H1 (cell line): ENCODE measurements at regions not wholly inside any gene's neighbourhood (a gene's known extent, or its start where the extent isn't known, plus 50 kb on each side); places are given as distances from the start of the nearest gene placed in this dataset.

ENCODE experiments used
- EP300 ChIP-seq, 2 experiments: IDR thresholded peaks; 1 replicate in 1 of 2; 2 replicates in 1 of 2; pipeline ENCODE4 v1.6.1; 2011 to 2012; ENCODE audit warnings: low read depth in 2 of 2, low read length in 2 of 2, mild to moderate bottlenecking in 2 of 2, borderline replicate concordance in 1 of 2, inconsistent platforms in 1 of 2, moderate library complexity in 1 of 2
- KDM1A ChIP-seq: fragments of 200-600, 300-600 bp; sonication (generic); IDR thresholded peaks from 2 replicates; pipeline ENCODE4 v1.7.1; 2016; ENCODE audit warnings: mild to moderate bottlenecking, low read length, borderline replicate concordance

DNA sequence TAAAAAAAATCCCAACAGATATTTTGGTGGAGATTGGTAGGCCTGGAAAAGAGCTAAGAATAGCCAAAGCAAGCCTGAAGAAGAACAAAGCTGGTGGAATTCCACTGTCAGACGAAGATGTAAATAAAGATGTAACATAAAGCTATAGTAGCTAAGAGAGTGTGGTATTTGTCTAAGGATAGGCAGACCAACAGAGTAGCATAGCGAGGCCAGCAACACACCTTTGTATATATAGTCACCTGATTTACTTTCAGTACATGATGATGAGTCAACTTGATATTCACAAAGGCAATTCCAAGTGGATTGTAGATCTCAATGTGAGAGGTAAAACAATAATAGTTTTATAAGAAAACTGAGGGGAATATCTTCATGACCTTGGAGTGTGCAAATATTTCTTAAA, 53.6 kb upstream of the SYN2 start (continued):
- TF ChIP-seq EP300 (IDR thresholded peaks at IDR 0.05; ENCODE audit: borderline replicate concordance in 1 of 2, low read depth in 2 of 2, low read length in 2 of 2) (no peak), KDM1A (no peak)
